ENCODE measurements at regions not wholly inside any gene's neighbourhood (a gene's known extent, or its start where the extent isn't known, plus 50 kb on each side); places are given as distances from the start of the nearest gene placed in this dataset.

DNA sequence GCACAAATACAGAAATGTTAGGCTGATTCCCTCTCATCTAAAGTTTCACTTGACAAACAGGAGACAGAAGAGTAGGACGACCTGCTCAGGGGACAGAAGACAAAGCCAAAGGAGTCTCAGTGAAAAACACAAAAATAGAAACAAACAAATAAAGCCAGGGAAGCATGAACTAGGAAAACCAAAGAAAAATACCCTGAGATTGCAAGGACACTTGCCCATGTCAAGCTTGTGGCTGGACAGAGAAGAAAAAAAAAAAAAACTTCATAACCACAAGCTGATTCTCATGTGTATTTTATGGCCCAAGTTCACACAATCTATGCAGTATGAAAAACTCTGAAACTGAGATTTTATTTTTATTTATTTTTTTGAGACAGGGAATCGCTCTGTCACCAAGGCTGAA lies 85.6 kb upstream of the BEND6 start:
- Histone ChIP-seq H3K9me3 (no peaks in the 10 kb centered on the region), H3K27me3 (no peaks in the 10 kb centered on the region), H3K27ac (no peak overlapping the region), H3K4me3 (no peak overlapping the region), H3K4me1 (no peaks in the 10 kb centered on the region), H3K36me3 (no peaks in the 10 kb centered on the region)
- WGBS, 5 donors = 69 to 93% (median 79%) methylated on average over 2 of the region's 2 CpGs
- no peak for DNase-seq
- TF ChIP-seq, protein P1, sequence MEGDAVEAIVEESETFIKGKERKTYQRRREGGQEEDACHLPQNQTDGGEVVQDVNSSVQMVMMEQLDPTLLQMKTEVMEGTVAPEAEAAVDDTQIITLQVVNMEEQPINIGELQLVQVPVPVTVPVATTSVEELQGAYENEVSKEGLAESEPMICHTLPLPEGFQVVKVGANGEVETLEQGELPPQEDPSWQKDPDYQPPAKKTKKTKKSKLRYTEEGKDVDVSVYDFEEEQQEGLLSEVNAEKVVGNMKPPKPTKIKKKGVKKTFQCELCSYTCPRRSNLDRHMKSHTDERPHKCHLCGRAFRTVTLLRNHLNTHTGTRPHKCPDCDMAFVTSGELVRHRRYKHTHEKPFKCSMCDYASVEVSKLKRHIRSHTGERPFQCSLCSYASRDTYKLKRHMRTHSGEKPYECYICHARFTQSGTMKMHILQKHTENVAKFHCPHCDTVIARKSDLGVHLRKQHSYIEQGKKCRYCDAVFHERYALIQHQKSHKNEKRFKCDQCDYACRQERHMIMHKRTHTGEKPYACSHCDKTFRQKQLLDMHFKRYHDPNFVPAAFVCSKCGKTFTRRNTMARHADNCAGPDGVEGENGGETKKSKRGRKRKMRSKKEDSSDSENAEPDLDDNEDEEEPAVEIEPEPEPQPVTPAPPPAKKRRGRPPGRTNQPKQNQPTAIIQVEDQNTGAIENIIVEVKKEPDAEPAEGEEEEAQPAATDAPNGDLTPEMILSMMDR (IDR thresholded peaks at IDR 0.05) = no peak
- TF ChIP-seq EP300 (IDR thresholded peaks at IDR 0.05) (no peak), POLR2AphosphoS5 (IDR thresholded peaks at IDR 0.05) (no peak), POLR2A (IDR thresholded peaks at IDR 0.05) (no peak)
- intact Hi-C loops (cut with DNase I; ENCODE audit: low total_unique reads) = no loop called here

DNA sequence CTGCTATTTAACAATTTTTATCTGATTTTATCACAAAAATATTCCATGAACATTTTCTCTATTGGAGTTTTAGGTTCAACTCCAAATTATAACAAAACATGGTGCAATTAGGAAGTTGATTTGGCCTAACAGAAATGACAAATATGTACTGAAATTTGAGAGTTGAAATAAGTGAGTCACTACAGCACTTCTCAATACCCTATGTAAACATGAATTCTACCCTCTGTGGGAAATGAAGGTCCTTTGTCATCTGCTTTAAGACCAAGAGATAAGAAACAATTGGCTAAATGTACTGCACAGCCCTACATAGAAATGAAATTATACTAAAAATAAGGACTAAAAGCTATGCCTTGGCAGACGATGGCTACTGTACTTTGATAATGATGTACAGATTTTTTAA lies 86.2 kb upstream of the BEND6 start:
- intact Hi-C loops (cut with DNase I; ENCODE audit: low total_unique reads) = no loop called here
- DNase-seq = no peak
- TF ChIP-seq, protein P1 (IDR thresholded peaks at IDR 0.05) = no peak
- no peak for TF ChIP-seq POLR2AphosphoS5 (IDR thresholded peaks at IDR 0.05)
- TF ChIP-seq POLR2A (IDR thresholded peaks at IDR 0.05) = no peak
- TF ChIP-seq EP300 (IDR thresholded peaks at IDR 0.05) = no peak
- WGBS, 5 donors = 66 to 79% (median 70%) methylated on average over 1 of the region's 1 CpG
- Histone ChIP-seq H3K4me1 (no peaks in the 10 kb centered on the region), H3K4me3 (no peak overlapping the region), H3K9me3 (no peaks in the 10 kb centered on the region), H3K36me3 (no peaks in the 10 kb centered on the region), H3K27me3 (no peaks in the 10 kb centered on the region), H3K27ac (no peak overlapping the region)

DNA sequence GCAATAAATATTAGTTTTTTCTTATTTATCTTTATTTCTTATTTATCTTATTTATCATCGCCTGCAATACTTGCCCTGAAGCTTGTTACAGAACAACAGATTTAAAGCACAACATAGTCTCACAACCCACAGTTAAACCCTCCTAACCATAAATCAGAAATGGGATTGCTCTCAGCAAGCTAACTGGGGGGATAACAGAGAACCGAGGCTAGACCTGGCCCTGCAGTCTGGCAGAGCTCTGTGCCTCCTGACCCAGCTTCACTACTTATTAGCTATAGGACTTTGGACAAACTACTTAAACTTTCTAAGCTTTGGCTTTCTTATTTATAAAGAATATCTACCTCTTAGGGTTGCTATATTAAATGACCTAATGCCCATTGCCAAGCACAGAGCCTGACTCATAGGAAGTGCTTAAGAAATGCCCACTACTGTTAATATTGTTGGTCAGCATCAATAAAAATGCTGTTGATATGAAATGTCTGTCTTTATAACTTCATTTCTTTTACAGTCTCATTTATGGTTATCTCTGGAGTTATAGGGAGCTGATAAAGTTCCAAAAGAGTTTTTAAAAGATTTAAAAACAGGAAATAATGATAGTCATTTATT lies 87.9 kb upstream of the BEND6 start:
- no peak for DNase-seq
- no peak for TF ChIP-seq POLR2AphosphoS5 (IDR thresholded peaks at IDR 0.05)
- no peak for TF ChIP-seq POLR2A (IDR thresholded peaks at IDR 0.05)
- no peak for TF ChIP-seq EP300 (IDR thresholded peaks at IDR 0.05)
- TF ChIP-seq, protein P1 (IDR thresholded peaks at IDR 0.05) = no peak
- H3K27me3 ChIP-seq = no peaks in the 10 kb centered on the region
- WGBS, 5 donors = 70 to 86% (median 76%) methylated on average over 2 of the region's 2 CpGs
- intact Hi-C loops (cut with DNase I; ENCODE audit: low total_unique reads) = no loop called here
- no peaks in the 10 kb centered on the region for H3K9me3 ChIP-seq
- H3K36me3 ChIP-seq = no peaks in the 10 kb centered on the region
- H3K4me3 ChIP-seq = no peak overlapping the region
- peak overlapping the region in 1 of 5 donors; percentile 44 for H3K27ac ChIP-seq
- peaks cover 0 to 15% (median 0%) of the 10 kb centered on the region in 4 donors for H3K4me1 ChIP-seq

DNA sequence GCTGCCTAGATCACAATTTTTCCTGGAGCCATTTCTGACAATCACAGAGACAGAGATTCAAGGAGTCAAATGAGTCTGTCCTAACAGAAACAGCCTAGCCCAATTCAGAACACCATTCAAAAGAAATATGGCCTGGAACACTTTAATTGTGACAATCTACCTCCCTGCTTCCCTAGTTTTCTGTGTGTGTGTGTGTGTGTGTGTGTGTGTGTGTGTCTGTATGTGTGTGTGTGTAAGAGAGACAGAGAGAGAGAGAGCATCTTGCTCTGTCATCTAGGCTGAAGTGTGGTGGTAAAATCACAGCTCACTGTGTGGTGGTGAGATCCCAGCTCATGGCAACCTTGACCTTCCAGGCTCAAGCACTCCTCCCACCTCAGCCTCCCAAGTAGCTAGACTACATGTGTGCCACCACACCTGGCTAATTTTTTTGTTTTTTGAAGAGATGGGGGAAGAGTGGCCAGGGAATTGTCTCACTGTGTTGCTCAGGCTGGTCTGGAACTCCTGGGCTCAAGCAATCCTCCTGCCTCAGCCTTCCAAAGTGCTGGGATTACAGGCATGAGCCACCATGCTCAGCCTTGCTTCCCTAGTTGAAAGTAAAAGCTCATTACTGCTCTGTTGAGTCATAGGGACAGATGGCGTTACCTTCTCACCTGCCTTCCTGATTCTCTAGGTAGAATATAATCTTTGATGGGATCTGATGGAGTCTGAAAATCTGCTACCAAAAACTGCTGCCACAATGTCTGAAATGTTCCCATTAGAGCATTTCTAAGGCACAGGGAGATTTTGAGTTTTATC lies 89.6 kb upstream of the BEND6 start:
- DNase-seq = no peak
- H3K4me1 ChIP-seq = peaks cover 0 to 15% (median 0%) of the 10 kb centered on the region in 4 donors
- H3K27ac ChIP-seq = no peak overlapping the region
- H3K27me3 ChIP-seq = no peaks in the 10 kb centered on the region
- TF ChIP-seq, protein P1 (IDR thresholded peaks at IDR 0.05) = no peak
- TF ChIP-seq POLR2A (IDR thresholded peaks at IDR 0.05) (no peak), EP300 (IDR thresholded peaks at IDR 0.05) (no peak)
- no peaks in the 10 kb centered on the region for H3K9me3 ChIP-seq
- intact Hi-C loops (cut with DNase I; ENCODE audit: low total_unique reads) = no loop called here
- H3K36me3 ChIP-seq = no peaks in the 10 kb centered on the region
- WGBS, 5 donors = 91 to 100% (median 96%) methylated on average over 1 of the region's 1 CpG
- H3K4me3 ChIP-seq = no peak overlapping the region
